ENCODE measurements at regions not wholly inside any gene's neighbourhood (a gene's known extent, or its start where the extent isn't known, plus 50 kb on each side); places are given as distances from the start of the nearest gene placed in this dataset.

GRCh38 chr5:60490597-60491166 is 209.3 kb downstream of the DEPDC1B start:
- H3K4me3 Mint-ChIP-seq, result no peak overlapping the region
- no peaks in the 10 kb centered on the region for H3K9me3 ChIP-seq (ENCODE audit: control insufficient read depth, low read length)
- DNase-seq, result no peak
- no peaks in the 10 kb centered on the region for H3K9me3 Mint-ChIP-seq
- H3K4me3 ChIP-seq (ENCODE audit: low read length), result no peak overlapping the region
- H3K4me1 Mint-ChIP-seq, result peaks cover 6% of the 10 kb centered on the region
- WGBS, 2 experiments (ENCODE audit: insufficient coverage in 1 of 2, insufficient read length in 1 of 2), result 88 to 90% methylated on average over 4 of the region's 4 CpGs
- H3K36me3 ChIP-seq (ENCODE audit: control insufficient read depth, insufficient read depth, low read length), result no peaks in the 10 kb centered on the region
- no peak overlapping the region for H3K27ac Mint-ChIP-seq
- no peaks in the 10 kb centered on the region for H3K27me3 Mint-ChIP-seq (ENCODE audit: insufficient read depth)
- H3K36me3 Mint-ChIP-seq (ENCODE audit: low read depth), result no peaks in the 10 kb centered on the region
- no peaks in the 10 kb centered on the region for H3K4me1 ChIP-seq (ENCODE audit: control insufficient read depth, insufficient read depth, low read length)
- TF ChIP-seq CTCF (conservative IDR thresholded peaks at IDR 0.05), result no peak
- H3K27me3 ChIP-seq (ENCODE audit: control insufficient read depth, insufficient read depth, low read length, poor library complexity, severe bottlenecking), result no peaks in the 10 kb centered on the region
- H3K27ac ChIP-seq (ENCODE audit: low read depth, low read length), result no peak overlapping the region
- no peak overlapping the region for H3K9ac ChIP-seq (ENCODE audit: extremely low read depth, low read length, poor library complexity, severe bottlenecking)

- DNase-seq, result no peak
- no peaks in the 10 kb centered on the region for H3K9me3 ChIP-seq (ENCODE audit: control insufficient read depth, low read length)
- Mint-ChIP-seq H3K36me3 (ENCODE audit: low read depth) (no peaks in the 10 kb centered on the region), H3K4me3 (no peak overlapping the region), H3K4me1 (peaks cover 6% of the 10 kb centered on the region), H3K27me3 (ENCODE audit: insufficient read depth) (no peaks in the 10 kb centered on the region), H3K27ac (no peak overlapping the region), H3K9me3 (no peaks in the 10 kb centered on the region)
- H3K36me3 ChIP-seq (ENCODE audit: control insufficient read depth, insufficient read depth, low read length), result no peaks in the 10 kb centered on the region
- no peaks in the 10 kb centered on the region for H3K4me1 ChIP-seq (ENCODE audit: control insufficient read depth, insufficient read depth, low read length)
- no peak for TF ChIP-seq CTCF (conservative IDR thresholded peaks at IDR 0.05)
- no peak overlapping the region for H3K9ac ChIP-seq (ENCODE audit: extremely low read depth, low read length, poor library complexity, severe bottlenecking)
- no peak overlapping the region for H3K4me3 ChIP-seq (ENCODE audit: low read length)
- WGBS, 2 experiments (ENCODE audit: insufficient coverage in 1 of 2, insufficient read length in 1 of 2), result 93 to 100% methylated on average over 2 to 3 of the region's 3 CpGs
- H3K27ac ChIP-seq (ENCODE audit: low read depth, low read length), result no peak overlapping the region
- H3K27me3 ChIP-seq (ENCODE audit: control insufficient read depth, insufficient read depth, low read length, poor library complexity, severe bottlenecking), result no peaks in the 10 kb centered on the region
Observed at GRCh38 chr5:60489856-60490255, 210.1 kb downstream of the DEPDC1B start.

GRCh38 chr5:60489377-60489776 is 210.6 kb downstream of the DEPDC1B start:
- Mint-ChIP-seq H3K9me3 (no peaks in the 10 kb centered on the region), H3K27me3 (ENCODE audit: insufficient read depth) (no peaks in the 10 kb centered on the region), H3K4me1 (peaks cover 6% of the 10 kb centered on the region), H3K4me3 (no peak overlapping the region), H3K27ac (no peak overlapping the region), H3K36me3 (ENCODE audit: low read depth) (no peaks in the 10 kb centered on the region)
- Histone ChIP-seq H3K9me3 (ENCODE audit: control insufficient read depth, low read length) (no peaks in the 10 kb centered on the region), H3K4me3 (ENCODE audit: low read length) (no peak overlapping the region), H3K27me3 (ENCODE audit: control insufficient read depth, insufficient read depth, low read length, poor library complexity, severe bottlenecking) (no peaks in the 10 kb centered on the region), H3K9ac (ENCODE audit: extremely low read depth, low read length, poor library complexity, severe bottlenecking) (no peak overlapping the region), H3K36me3 (ENCODE audit: control insufficient read depth, insufficient read depth, low read length) (no peaks in the 10 kb centered on the region), H3K27ac (ENCODE audit: low read depth, low read length) (no peak overlapping the region), H3K4me1 (ENCODE audit: control insufficient read depth, insufficient read depth, low read length) (no peaks in the 10 kb centered on the region)
- TF ChIP-seq CTCF (conservative IDR thresholded peaks at IDR 0.05), result no peak
- 84 to 90% methylated on average over 1 to 2 of the region's 2 CpGs for WGBS, 2 experiments (ENCODE audit: insufficient coverage in 1 of 2, insufficient read length in 1 of 2)
- DNase-seq, result no peak
